Stimulated activated CD4-positive, alpha-beta T cell treated with anti-CD3 and anti-CD28 coated beads, Interleukin-12 subunit alpha, Interleukin-12 subunit beta, amount 100 ng/mL, for 4 hours (primary cell): ENCODE measurements at regions not wholly inside any gene's neighbourhood (a gene's known extent, or its start where the extent isn't known, plus 50 kb on each side); places are given as distances from the start of the nearest gene placed in this dataset.
"Not testable (repeated sequence)": the region's sequence is repeated elsewhere in the genome, so short reads cannot be mapped to it uniquely, and the experiment has no call there.

Experiments
- DNase-seq: peaks from one replicate; pipeline ENCODE4 v3.0.0-alpha.2; 2020

GRCh38 chr7:101744588-101744987 is 72.8 kb upstream of the CUX1 start:
- no peak for DNase-seq

GRCh38 chr7:101746314-101746713 is 71.1 kb upstream of the CUX1 start:
- no peak for DNase-seq

- no peak for DNase-seq
These were observed 70.2 kb upstream of the CUX1 start for GRCh38 chr7:101747053-101747878.

GRCh38 chr7:101747879-101748345 is 69.5 kb upstream of the CUX1 start:
- DNase-seq, result no peak

- no peak for DNase-seq
These were observed 67.5 kb upstream of the CUX1 start for GRCh38 chr7:101749891-101750290.

GRCh38 chr7:101753316-101753715 is 64.1 kb upstream of the CUX1 start:
- DNase-seq, result no peak

GRCh38 chr7:101754424-101755159 is 62.8 kb upstream of the CUX1 start:
- DNase-seq, result no peak

GRCh38 chr7:101757879-101758278 is 59.5 kb upstream of the CUX1 start:
- DNase-seq, result no peak

- not testable (repeated sequence) for DNase-seq
These were observed 58.9 kb upstream of the CUX1 start for GRCh38 chr7:101758519-101758918.

GRCh38 chr7:101764221-101764620 is 53.2 kb upstream of the CUX1 start:
- no peak for DNase-seq

GRCh38 chr7:101767544-101767943 is 49.9 kb upstream of the CUX1 start:
- no peak for DNase-seq
